ENCODE measurements at regions not wholly inside any gene's neighbourhood (a gene's known extent, or its start where the extent isn't known, plus 50 kb on each side); places are given as distances from the start of the nearest gene placed in this dataset.

DNA sequence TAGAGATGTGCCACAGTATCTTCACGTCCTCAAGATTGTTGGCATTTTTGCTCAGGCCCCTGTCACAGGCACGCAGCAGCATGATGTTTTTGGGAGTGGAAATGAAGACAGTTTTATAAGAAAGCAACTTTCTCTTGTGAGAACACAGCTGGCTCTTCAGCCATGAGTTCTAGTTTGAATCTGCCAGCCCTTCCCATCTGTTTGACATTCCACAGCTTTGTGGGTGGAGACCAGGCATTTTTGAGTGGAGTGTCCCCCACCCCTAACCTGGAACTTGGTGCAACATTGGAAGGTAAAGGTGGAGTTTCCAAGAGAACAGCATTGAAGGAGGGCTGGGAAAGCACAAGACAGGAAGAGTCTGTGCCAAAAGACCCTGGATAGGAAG is 253.1 kb upstream of the IGFBP3 start:
- Histone ChIP-seq H3K79me2 (ENCODE audit: insufficient read depth, low read length) (no peaks in the 10 kb centered on the region), H3K4me3 (ENCODE audit: insufficient read depth, low read length) (no peak overlapping the region), H3K36me3 (ENCODE audit: insufficient read depth, low read length) (no peaks in the 10 kb centered on the region), H3K4me1 (ENCODE audit: insufficient read depth, low read length) (peaks cover 21% of the 10 kb centered on the region), H3K27ac (ENCODE audit: low read depth, low read length) (no peak overlapping the region), H3K9me3 (ENCODE audit: low read depth, low read length) (no peaks in the 10 kb centered on the region), H2AFZ (ENCODE audit: low read length) (no peak overlapping the region), H3K4me2 (ENCODE audit: insufficient read depth, low read length) (no peak overlapping the region), H4K20me1 (ENCODE audit: insufficient read depth, low read length) (no peaks in the 10 kb centered on the region), H3K27me3 (ENCODE audit: insufficient read depth, low read length) (no peaks in the 10 kb centered on the region)
- TF ChIP-seq, protein P1, sequence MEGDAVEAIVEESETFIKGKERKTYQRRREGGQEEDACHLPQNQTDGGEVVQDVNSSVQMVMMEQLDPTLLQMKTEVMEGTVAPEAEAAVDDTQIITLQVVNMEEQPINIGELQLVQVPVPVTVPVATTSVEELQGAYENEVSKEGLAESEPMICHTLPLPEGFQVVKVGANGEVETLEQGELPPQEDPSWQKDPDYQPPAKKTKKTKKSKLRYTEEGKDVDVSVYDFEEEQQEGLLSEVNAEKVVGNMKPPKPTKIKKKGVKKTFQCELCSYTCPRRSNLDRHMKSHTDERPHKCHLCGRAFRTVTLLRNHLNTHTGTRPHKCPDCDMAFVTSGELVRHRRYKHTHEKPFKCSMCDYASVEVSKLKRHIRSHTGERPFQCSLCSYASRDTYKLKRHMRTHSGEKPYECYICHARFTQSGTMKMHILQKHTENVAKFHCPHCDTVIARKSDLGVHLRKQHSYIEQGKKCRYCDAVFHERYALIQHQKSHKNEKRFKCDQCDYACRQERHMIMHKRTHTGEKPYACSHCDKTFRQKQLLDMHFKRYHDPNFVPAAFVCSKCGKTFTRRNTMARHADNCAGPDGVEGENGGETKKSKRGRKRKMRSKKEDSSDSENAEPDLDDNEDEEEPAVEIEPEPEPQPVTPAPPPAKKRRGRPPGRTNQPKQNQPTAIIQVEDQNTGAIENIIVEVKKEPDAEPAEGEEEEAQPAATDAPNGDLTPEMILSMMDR (IDR thresholded peaks at IDR 0.05; ENCODE audit: extremely low read depth, low read depth, low read length), result no peak
- no peak for DNase-seq (ENCODE audit: insufficient read length, low spot score, missing footprints)

DNA sequence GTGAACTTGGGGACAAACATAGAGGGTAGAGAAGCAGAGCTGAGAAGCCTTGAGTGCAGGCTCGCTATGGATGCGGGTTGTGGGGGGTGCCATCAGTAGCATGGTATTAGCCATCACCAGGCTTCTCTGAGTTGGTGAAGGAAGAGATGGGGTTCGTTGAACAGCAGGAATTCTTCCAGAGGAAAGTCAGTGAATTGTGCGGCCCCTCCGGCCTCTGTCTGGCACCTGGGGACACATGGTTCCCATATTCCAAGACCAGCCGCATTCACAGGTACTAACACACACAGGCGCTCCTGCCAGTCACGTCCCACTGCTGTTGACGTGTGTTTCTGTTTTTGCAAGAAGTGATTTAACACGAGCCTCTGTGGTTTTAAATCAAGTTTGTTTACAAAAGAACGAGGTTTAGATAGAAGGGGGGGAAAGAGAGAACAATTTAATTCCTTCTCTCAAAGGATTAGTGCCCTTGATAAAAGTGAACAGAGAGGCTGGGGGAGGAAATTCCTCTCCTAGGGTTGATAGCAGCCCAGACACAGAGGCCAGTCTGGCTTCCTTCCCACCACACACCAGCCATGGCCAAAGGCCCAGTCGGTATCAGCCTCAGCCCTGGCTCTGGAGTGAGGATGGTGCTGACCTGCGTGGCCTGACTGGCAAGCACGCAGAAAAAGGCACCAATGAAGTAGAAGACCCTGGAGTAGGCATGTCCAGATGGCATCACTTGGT is 252.6 kb upstream of the IGFBP3 start:
- Histone ChIP-seq H4K20me1 (ENCODE audit: insufficient read depth, low read length) (no peaks in the 10 kb centered on the region), H3K4me2 (ENCODE audit: insufficient read depth, low read length) (no peak overlapping the region), H2AFZ (ENCODE audit: low read length) (no peak overlapping the region), H3K36me3 (ENCODE audit: insufficient read depth, low read length) (no peaks in the 10 kb centered on the region), H3K9me3 (ENCODE audit: low read depth, low read length) (no peaks in the 10 kb centered on the region), H3K27me3 (ENCODE audit: insufficient read depth, low read length) (no peaks in the 10 kb centered on the region), H3K4me1 (ENCODE audit: insufficient read depth, low read length) (peaks cover 22% of the 10 kb centered on the region), H3K4me3 (ENCODE audit: insufficient read depth, low read length) (no peak overlapping the region), H3K27ac (ENCODE audit: low read depth, low read length) (no peak overlapping the region), H3K79me2 (ENCODE audit: insufficient read depth, low read length) (no peaks in the 10 kb centered on the region)
- TF ChIP-seq, protein P1 (IDR thresholded peaks at IDR 0.05; ENCODE audit: extremely low read depth, low read depth, low read length), result no peak
- no peak for DNase-seq (ENCODE audit: insufficient read length, low spot score, missing footprints)

DNA sequence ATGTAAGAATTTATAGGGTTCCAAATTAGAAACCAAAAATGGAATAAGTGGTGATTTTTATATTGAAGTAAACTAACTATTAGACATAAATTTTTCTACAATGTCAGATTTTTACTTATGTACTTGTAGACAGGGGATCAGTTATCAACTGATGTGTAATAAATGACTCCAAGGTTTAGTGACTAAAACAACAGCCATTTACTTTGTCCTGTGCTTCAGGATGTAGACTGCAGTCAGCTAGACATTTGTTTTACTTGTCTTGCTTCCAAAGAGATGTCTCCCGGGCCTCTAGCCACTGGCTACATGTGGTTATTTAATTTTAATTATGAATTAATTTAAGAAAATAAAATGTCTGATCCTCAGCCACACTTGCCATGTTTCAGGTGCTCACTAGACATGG is 249.7 kb upstream of the IGFBP3 start:
- no peak overlapping the region for H3K4me2 ChIP-seq (ENCODE audit: insufficient read depth, low read length)
- DNase-seq (ENCODE audit: insufficient read length, low spot score, missing footprints), result no peak

DNA sequence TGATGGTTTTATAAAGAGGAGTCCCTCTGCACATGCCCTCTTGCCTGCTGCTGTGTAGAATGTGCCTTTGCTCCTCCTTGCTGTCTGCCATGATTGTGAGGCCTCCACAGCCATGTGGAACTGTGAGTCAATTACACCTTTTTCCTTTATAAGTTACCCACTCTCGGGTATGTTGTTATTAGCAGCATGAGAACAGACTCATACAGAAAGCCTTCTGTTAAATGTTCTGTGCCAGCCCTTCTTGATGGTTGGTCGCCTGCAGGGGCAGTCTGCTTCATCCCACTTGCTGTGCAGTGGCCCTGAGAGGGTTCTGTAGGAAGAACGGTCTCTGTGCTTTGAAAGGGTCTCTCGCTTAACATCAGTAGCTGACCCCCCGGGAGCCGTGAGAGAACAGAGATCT is 248.9 kb upstream of the IGFBP3 start:
- no peak overlapping the region for H3K27ac ChIP-seq (ENCODE audit: low read depth, low read length)
- H3K36me3 ChIP-seq (ENCODE audit: insufficient read depth, low read length), result no peaks in the 10 kb centered on the region
- H3K4me3 ChIP-seq (ENCODE audit: insufficient read depth, low read length), result no peak overlapping the region
- H2AFZ ChIP-seq (ENCODE audit: low read length), result no peak overlapping the region
- no peaks in the 10 kb centered on the region for H3K27me3 ChIP-seq (ENCODE audit: insufficient read depth, low read length)
- H3K79me2 ChIP-seq (ENCODE audit: insufficient read depth, low read length), result no peaks in the 10 kb centered on the region
- TF ChIP-seq, protein P1 (IDR thresholded peaks at IDR 0.05; ENCODE audit: extremely low read depth, low read depth, low read length), result no peak
- no peak for DNase-seq (ENCODE audit: insufficient read length, low spot score, missing footprints)
- H3K4me1 ChIP-seq (ENCODE audit: insufficient read depth, low read length), result peaks cover 30% of the 10 kb centered on the region
- H3K4me2 ChIP-seq (ENCODE audit: insufficient read depth, low read length), result no peak overlapping the region
- H3K9me3 ChIP-seq (ENCODE audit: low read depth, low read length), result no peaks in the 10 kb centered on the region
- H4K20me1 ChIP-seq (ENCODE audit: insufficient read depth, low read length), result no peaks in the 10 kb centered on the region

More for the DNA sequence above, 249.7 kb upstream of the IGFBP3 start:
- no peak overlapping the region for H3K27ac ChIP-seq (ENCODE audit: low read depth, low read length)
- H4K20me1 ChIP-seq (ENCODE audit: insufficient read depth, low read length), result no peaks in the 10 kb centered on the region
- TF ChIP-seq, protein P1 (IDR thresholded peaks at IDR 0.05; ENCODE audit: extremely low read depth, low read depth, low read length), result no peak
- peaks cover 24% of the 10 kb centered on the region for H3K4me1 ChIP-seq (ENCODE audit: insufficient read depth, low read length)
- no peaks in the 10 kb centered on the region for H3K79me2 ChIP-seq (ENCODE audit: insufficient read depth, low read length)
- no peaks in the 10 kb centered on the region for H3K36me3 ChIP-seq (ENCODE audit: insufficient read depth, low read length)
- H3K9me3 ChIP-seq (ENCODE audit: low read depth, low read length), result no peaks in the 10 kb centered on the region
- no peak overlapping the region for H2AFZ ChIP-seq (ENCODE audit: low read length)
- no peak overlapping the region for H3K4me3 ChIP-seq (ENCODE audit: insufficient read depth, low read length)
- no peaks in the 10 kb centered on the region for H3K27me3 ChIP-seq (ENCODE audit: insufficient read depth, low read length)

Data from osteoblast (primary cell).